ENCODE measurements at regions not wholly inside any gene's neighbourhood (a gene's known extent, or its start where the extent isn't known, plus 50 kb on each side); places are given as distances from the start of the nearest gene placed in this dataset.

DNA sequence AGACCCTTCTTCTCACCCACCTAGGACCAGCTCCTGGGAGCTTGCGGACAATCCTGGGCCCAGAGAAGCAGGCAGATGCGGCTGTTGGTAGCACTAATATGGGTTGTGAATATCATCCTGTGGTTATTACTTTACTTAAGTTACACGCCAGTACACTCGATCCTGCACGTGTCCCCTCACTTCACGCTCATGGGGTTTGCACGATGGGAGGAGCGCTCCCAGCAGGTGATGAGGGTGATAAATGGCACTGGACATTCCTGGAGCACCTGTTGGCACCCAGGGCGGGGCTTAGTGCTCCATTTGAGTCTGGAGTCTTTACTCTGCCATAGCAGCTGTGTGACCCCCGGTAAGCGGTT, 335.1 kb downstream of the PREX1 start:
- TF ChIP-seq, protein P1, sequence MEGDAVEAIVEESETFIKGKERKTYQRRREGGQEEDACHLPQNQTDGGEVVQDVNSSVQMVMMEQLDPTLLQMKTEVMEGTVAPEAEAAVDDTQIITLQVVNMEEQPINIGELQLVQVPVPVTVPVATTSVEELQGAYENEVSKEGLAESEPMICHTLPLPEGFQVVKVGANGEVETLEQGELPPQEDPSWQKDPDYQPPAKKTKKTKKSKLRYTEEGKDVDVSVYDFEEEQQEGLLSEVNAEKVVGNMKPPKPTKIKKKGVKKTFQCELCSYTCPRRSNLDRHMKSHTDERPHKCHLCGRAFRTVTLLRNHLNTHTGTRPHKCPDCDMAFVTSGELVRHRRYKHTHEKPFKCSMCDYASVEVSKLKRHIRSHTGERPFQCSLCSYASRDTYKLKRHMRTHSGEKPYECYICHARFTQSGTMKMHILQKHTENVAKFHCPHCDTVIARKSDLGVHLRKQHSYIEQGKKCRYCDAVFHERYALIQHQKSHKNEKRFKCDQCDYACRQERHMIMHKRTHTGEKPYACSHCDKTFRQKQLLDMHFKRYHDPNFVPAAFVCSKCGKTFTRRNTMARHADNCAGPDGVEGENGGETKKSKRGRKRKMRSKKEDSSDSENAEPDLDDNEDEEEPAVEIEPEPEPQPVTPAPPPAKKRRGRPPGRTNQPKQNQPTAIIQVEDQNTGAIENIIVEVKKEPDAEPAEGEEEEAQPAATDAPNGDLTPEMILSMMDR (IDR thresholded peaks at IDR 0.05): no peak
- TF ChIP-seq POLR2A (IDR thresholded peaks at IDR 0.05): no peak
